Chondrocyte (in vitro differentiated cells): ENCODE measurements at regions not wholly inside any gene's neighbourhood (a gene's known extent, or its start where the extent isn't known, plus 50 kb on each side); places are given as distances from the start of the nearest gene placed in this dataset.

Source experiments
- DNase-seq: peaks from one replicate; pipeline ENCODE4 v3.0.0; 2021; ENCODE audit warnings: mixed read lengths, low spot score
- H3K27ac Mint-ChIP-seq: one replicate; pipeline ENCODE4 v1.8.0; 2021; ENCODE audit warnings: mild to moderate bottlenecking, moderate library complexity, mixed read lengths; ENCODE audit not compliant: unreplicated experiment
- H3K27me3 Mint-ChIP-seq: 2 replicates; pipeline ENCODE4 v1.8.0; 2021; ENCODE audit warnings: low read depth, mixed read lengths
- H3K36me3 Mint-ChIP-seq: 2 replicates; pipeline ENCODE4 v1.8.0; 2021; ENCODE audit warnings: low read depth, mixed read lengths
- H3K4me1 Mint-ChIP-seq: 2 replicates; pipeline ENCODE4 v1.8.0; 2021; ENCODE audit warnings: low read depth, mild to moderate bottlenecking, mixed read lengths
- H3K4me3 Mint-ChIP-seq: one replicate; pipeline ENCODE4 v1.8.0; 2021; ENCODE audit warnings: mild to moderate bottlenecking, moderate library complexity, mixed read lengths; ENCODE audit not compliant: unreplicated experiment
- H3K9me3 Mint-ChIP-seq: 2 replicates; pipeline ENCODE4 v1.8.0; 2021; ENCODE audit warnings: low read depth, mixed read lengths
- TF ChIP-seq, protein P1 (sequence below): fragments of 200-600 bp; sonication (generic); IDR thresholded peaks from 2 replicates; pipeline ENCODE4 v1.5.0; 2021; ENCODE audit warnings: antibody characterized with exemption, mild to moderate bottlenecking, moderate library complexity

GRCh38 chr3:135706758-135707375 is 258.7 kb upstream of the PPP2R3A start:
- no peak for DNase-seq
- Mint-ChIP-seq H3K4me3 (no peak overlapping the region), H3K9me3 (no peaks in the 10 kb centered on the region), H3K36me3 (no peaks in the 10 kb centered on the region), H3K27me3 (peaks cover 3% of the 10 kb centered on the region), H3K4me1 (no peaks in the 10 kb centered on the region), H3K27ac (no peak overlapping the region)
- TF ChIP-seq, protein P1, sequence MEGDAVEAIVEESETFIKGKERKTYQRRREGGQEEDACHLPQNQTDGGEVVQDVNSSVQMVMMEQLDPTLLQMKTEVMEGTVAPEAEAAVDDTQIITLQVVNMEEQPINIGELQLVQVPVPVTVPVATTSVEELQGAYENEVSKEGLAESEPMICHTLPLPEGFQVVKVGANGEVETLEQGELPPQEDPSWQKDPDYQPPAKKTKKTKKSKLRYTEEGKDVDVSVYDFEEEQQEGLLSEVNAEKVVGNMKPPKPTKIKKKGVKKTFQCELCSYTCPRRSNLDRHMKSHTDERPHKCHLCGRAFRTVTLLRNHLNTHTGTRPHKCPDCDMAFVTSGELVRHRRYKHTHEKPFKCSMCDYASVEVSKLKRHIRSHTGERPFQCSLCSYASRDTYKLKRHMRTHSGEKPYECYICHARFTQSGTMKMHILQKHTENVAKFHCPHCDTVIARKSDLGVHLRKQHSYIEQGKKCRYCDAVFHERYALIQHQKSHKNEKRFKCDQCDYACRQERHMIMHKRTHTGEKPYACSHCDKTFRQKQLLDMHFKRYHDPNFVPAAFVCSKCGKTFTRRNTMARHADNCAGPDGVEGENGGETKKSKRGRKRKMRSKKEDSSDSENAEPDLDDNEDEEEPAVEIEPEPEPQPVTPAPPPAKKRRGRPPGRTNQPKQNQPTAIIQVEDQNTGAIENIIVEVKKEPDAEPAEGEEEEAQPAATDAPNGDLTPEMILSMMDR: no peak

- Mint-ChIP-seq H3K27me3 (no peaks in the 10 kb centered on the region), H3K9me3 (peaks cover 10% of the 10 kb centered on the region), H3K27ac (no peak overlapping the region), H3K4me3 (no peak overlapping the region), H3K4me1 (no peaks in the 10 kb centered on the region), H3K36me3 (no peaks in the 10 kb centered on the region)
- TF ChIP-seq, protein P1: no peak
- no peak for DNase-seq
Observed at GRCh38 chr3:135719449-135719848, 246.1 kb upstream of the PPP2R3A start.

GRCh38 chr3:135728007-135728721 is 237.4 kb upstream of the PPP2R3A start:
- DNase-seq: no peak
- Mint-ChIP-seq H3K4me1 (no peaks in the 10 kb centered on the region), H3K9me3 (peaks cover 44% of the 10 kb centered on the region), H3K4me3 (no peak overlapping the region), H3K27ac (no peak overlapping the region), H3K36me3 (no peaks in the 10 kb centered on the region), H3K27me3 (no peaks in the 10 kb centered on the region)
- TF ChIP-seq, protein P1: no peak

DNA sequence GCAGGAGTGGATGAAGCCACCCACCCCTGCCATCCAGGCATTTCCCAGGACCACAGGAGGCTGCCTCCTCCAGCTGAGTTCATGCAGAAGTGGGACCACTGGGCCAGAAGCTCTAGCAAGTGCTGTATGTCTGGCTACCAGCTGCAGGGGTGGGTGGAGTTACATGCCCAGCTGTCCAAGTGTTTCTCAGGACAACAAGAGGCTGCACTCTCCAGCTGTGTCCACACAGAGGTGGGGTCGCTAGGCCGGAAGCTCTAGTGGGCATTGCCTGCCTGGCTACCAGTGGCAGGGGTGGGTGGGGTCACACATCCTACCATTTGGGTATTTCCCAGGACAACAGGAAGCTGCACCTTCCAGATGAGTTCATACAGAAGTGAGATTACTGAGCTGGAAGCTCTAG is 234.0 kb upstream of the PPP2R3A start:
- no peaks in the 10 kb centered on the region for H3K36me3 Mint-ChIP-seq
- peaks cover 42% of the 10 kb centered on the region for H3K9me3 Mint-ChIP-seq
- H3K27me3 Mint-ChIP-seq: no peaks in the 10 kb centered on the region
- TF ChIP-seq, protein P1: no peak
- no peak for DNase-seq
- no peak overlapping the region for H3K27ac Mint-ChIP-seq
- no peak overlapping the region for H3K4me3 Mint-ChIP-seq
- no peaks in the 10 kb centered on the region for H3K4me1 Mint-ChIP-seq

DNA sequence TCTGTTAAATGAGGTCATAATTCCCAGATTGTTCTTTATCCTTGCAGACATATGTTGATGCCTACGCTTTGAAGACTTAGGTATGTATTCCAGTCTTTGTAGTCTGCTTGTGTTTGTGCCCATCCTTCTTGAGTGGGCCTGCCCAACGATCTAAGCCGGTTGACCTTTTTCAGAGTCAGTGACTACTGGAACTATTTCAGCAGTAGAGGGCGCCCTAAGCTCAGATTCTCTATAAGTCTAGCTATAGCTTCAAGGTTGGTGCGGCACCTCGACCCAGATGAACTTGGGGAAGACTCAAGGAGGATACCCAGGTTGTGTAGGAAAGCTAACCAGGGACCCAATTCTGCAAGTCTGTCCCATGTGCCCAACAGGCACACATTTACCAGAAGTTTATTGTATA is 228.8 kb upstream of the PPP2R3A start:
- Mint-ChIP-seq H3K27ac (no peak overlapping the region), H3K4me3 (no peak overlapping the region), H3K4me1 (no peaks in the 10 kb centered on the region), H3K27me3 (no peaks in the 10 kb centered on the region), H3K9me3 (peaks cover 28% of the 10 kb centered on the region), H3K36me3 (no peaks in the 10 kb centered on the region)
- DNase-seq: no peak
- TF ChIP-seq, protein P1: no peak
